ENCODE measurements at regions not wholly inside any gene's neighbourhood (a gene's known extent, or its start where the extent isn't known, plus 50 kb on each side); places are given as distances from the start of the nearest gene placed in this dataset.

GRCh38 chr7:130821864-130822263 is 87.9 kb upstream of the KLF14 start:
- intact Hi-C loops (cut with DNase I; ENCODE audit: low total_unique reads) (no loop called here), in situ Hi-C loops (cut with MboI; ENCODE audit: low sequenced_read_pairs in 4 of 4) (no loop called here)
- Histone ChIP-seq H3K27me3 (no peaks in the 10 kb centered on the region), H3K36me3 (no peaks in the 10 kb centered on the region), H3K4me3 (no peak overlapping the region), H3K4me1 (no peaks in the 10 kb centered on the region), H3K9me3 (no peaks in the 10 kb centered on the region), H3K27ac (no peak overlapping the region)
- TF ChIP-seq POLR2A (IDR thresholded peaks at IDR 0.05): no peak
- TF ChIP-seq, protein P1, sequence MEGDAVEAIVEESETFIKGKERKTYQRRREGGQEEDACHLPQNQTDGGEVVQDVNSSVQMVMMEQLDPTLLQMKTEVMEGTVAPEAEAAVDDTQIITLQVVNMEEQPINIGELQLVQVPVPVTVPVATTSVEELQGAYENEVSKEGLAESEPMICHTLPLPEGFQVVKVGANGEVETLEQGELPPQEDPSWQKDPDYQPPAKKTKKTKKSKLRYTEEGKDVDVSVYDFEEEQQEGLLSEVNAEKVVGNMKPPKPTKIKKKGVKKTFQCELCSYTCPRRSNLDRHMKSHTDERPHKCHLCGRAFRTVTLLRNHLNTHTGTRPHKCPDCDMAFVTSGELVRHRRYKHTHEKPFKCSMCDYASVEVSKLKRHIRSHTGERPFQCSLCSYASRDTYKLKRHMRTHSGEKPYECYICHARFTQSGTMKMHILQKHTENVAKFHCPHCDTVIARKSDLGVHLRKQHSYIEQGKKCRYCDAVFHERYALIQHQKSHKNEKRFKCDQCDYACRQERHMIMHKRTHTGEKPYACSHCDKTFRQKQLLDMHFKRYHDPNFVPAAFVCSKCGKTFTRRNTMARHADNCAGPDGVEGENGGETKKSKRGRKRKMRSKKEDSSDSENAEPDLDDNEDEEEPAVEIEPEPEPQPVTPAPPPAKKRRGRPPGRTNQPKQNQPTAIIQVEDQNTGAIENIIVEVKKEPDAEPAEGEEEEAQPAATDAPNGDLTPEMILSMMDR (IDR thresholded peaks at IDR 0.05 in 4 of 5, conservative IDR thresholded peaks at IDR 0.05 in 1 of 5): no peak
- DNase-seq (no peak), ATAC-seq (no peak)

DNA sequence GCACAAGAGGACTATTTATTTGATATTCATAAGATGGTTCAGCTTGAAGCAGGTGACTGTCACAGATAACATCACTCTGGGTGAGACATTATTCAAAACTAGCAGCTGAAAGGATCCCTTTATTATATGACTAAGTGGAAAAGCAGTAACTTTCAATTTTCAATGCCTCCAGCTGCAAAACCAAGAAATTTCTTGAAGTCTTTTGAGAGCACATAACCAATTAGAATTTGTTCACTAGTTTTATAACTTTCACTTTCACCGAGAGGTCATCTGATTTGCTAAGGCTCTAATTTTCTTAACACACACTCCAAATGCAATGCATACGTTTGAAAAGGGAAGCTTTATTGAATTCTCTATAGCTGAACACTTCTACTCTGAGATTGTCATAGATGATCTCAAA is 88.6 kb upstream of the KLF14 start:
- in situ Hi-C loops (cut with MboI; ENCODE audit: low sequenced_read_pairs in 4 of 4) (no loop called here), intact Hi-C loops (cut with DNase I; ENCODE audit: low total_unique reads) (no loop called here)
- H3K4me1 ChIP-seq: no peaks in the 10 kb centered on the region
- H3K4me3 ChIP-seq: no peak overlapping the region
- no peaks in the 10 kb centered on the region for H3K27me3 ChIP-seq
- TF ChIP-seq, protein P1 (IDR thresholded peaks at IDR 0.05 in 4 of 5, conservative IDR thresholded peaks at IDR 0.05 in 1 of 5): no peak
- TF ChIP-seq POLR2A (IDR thresholded peaks at IDR 0.05): no peak
- no peaks in the 10 kb centered on the region for H3K36me3 ChIP-seq
- no peak overlapping the region for H3K27ac ChIP-seq
- DNase-seq: no peak
- no peak for ATAC-seq
- H3K9me3 ChIP-seq: no peaks in the 10 kb centered on the region

- intact Hi-C loops (cut with DNase I; ENCODE audit: low total_unique reads): no loop called here
- Histone ChIP-seq H3K27me3 (no peaks in the 10 kb centered on the region), H3K27ac (no peak overlapping the region), H3K9me3 (no peaks in the 10 kb centered on the region), H3K4me1 (no peaks in the 10 kb centered on the region), H3K4me3 (no peak overlapping the region), H3K36me3 (no peaks in the 10 kb centered on the region)
- ATAC-seq (no peak), DNase-seq (no peak)
- TF ChIP-seq POLR2A (IDR thresholded peaks at IDR 0.05): no peak
- TF ChIP-seq, protein P1 (IDR thresholded peaks at IDR 0.05 in 4 of 5, conservative IDR thresholded peaks at IDR 0.05 in 1 of 5): no peak
- in situ Hi-C loops (cut with MboI; ENCODE audit: low sequenced_read_pairs in 4 of 4): no loop called here
Observed at GRCh38 chr7:130823060-130823459, 89.1 kb upstream of the KLF14 start.

GRCh38 chr7:130825819-130826218 is 91.8 kb upstream of the KLF14 start:
- DNase-seq: no peak
- H3K4me3 ChIP-seq: no peak overlapping the region
- no peaks in the 10 kb centered on the region for H3K27me3 ChIP-seq
- TF ChIP-seq POLR2A (IDR thresholded peaks at IDR 0.05): no peak
- TF ChIP-seq, protein P1 (IDR thresholded peaks at IDR 0.05 in 4 of 5, conservative IDR thresholded peaks at IDR 0.05 in 1 of 5): no peak
- H3K36me3 ChIP-seq: no peaks in the 10 kb centered on the region
- no peaks in the 10 kb centered on the region for H3K9me3 ChIP-seq
- H3K4me1 ChIP-seq: no peaks in the 10 kb centered on the region
- intact Hi-C loops (cut with DNase I; ENCODE audit: low total_unique reads): no loop called here
- in situ Hi-C loops (cut with MboI; ENCODE audit: low sequenced_read_pairs in 4 of 4): no loop called here
- no peak for ATAC-seq
- no peak overlapping the region for H3K27ac ChIP-seq

DNA sequence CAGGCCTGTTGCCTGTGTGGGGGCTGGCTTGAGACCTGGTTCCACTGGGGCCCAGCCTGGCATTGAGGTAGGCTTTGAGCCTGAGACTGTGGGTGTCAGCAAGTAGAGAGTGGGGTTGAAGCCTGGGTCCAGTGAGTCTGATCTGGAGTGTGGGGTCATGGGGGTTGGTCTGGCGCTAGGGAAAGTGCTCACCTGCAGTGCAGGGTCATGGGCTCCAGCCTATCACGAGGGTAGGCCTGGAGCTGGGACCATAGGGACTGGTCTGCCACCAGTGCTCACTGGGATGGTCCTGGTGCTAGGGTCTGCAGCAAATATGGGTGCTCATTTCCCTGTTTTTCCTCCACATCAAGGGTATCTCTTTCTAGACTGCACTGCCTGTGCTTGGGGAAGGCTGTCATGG is 95.4 kb upstream of the KLF14 start:
- no peak for ATAC-seq

More for the DNA sequence above, 95.4 kb upstream of the KLF14 start:
- TF ChIP-seq, protein P1 (IDR thresholded peaks at IDR 0.05 in 4 of 5, conservative IDR thresholded peaks at IDR 0.05 in 1 of 5): no peak
- TF ChIP-seq POLR2A (IDR thresholded peaks at IDR 0.05): no peak
- no peak for DNase-seq
- H3K36me3 ChIP-seq: no peaks in the 10 kb centered on the region
- H3K27ac ChIP-seq: no peak overlapping the region
- intact Hi-C loops (cut with DNase I; ENCODE audit: low total_unique reads) (no loop called here), in situ Hi-C loops (cut with MboI; ENCODE audit: low sequenced_read_pairs in 4 of 4) (no loop called here)
- no peak overlapping the region for H3K4me3 ChIP-seq
- H3K27me3 ChIP-seq: no peaks in the 10 kb centered on the region
- H3K9me3 ChIP-seq: no peaks in the 10 kb centered on the region
- H3K4me1 ChIP-seq: peaks cover 0 to 6% of the 10 kb centered on the region in 2 donors

Measured in gastrocnemius medialis (tissue), 4 donors.